Activated naive CD4-positive, alpha-beta T cell treated with anti-CD3 and anti-CD28 coated beads, Interleukin-2, amount 50 U/mL, for 24 hours (primary cell): ENCODE measurements at regions not wholly inside any gene's neighbourhood (a gene's known extent, or its start where the extent isn't known, plus 50 kb on each side); places are given as distances from the start of the nearest gene placed in this dataset.

Experiments used
- H3K27ac Mint-ChIP-seq: one replicate; pipeline ENCODE4 v1.8.0; 2021; ENCODE audit warnings: mild to moderate bottlenecking, mixed read lengths
- H3K27me3 Mint-ChIP-seq: one replicate; pipeline ENCODE4 v1.8.0; 2021; ENCODE audit warnings: mixed read lengths
- H3K36me3 Mint-ChIP-seq: one replicate; pipeline ENCODE4 v1.8.0; 2021; ENCODE audit warnings: mixed read lengths
- H3K4me1 Mint-ChIP-seq: one replicate; pipeline ENCODE4 v1.8.0; 2021; ENCODE audit warnings: mixed read lengths
- H3K4me3 Mint-ChIP-seq: one replicate; pipeline ENCODE4 v1.8.0; 2021; ENCODE audit warnings: mild to moderate bottlenecking, mixed read lengths
- H3K9me3 Mint-ChIP-seq: one replicate; pipeline ENCODE4 v1.8.0; 2021; ENCODE audit warnings: mixed read lengths

GRCh38 chr3:72255191-72255590, 470.2 kb upstream of the PROK2 start:
- no peaks in the 10 kb centered on the region for H3K9me3 Mint-ChIP-seq

GRCh38 chr3:72254483-72254882, 469.5 kb upstream of the PROK2 start:
- Mint-ChIP-seq H3K4me3 (no peak overlapping the region), H3K27me3 (no peaks in the 10 kb centered on the region), H3K9me3 (no peaks in the 10 kb centered on the region), H3K36me3 (peaks cover 4% of the 10 kb centered on the region), H3K27ac (no peak overlapping the region), H3K4me1 (peaks cover 36% of the 10 kb centered on the region)

More at GRCh38 chr3:72255191-72255590, 470.2 kb upstream of the PROK2 start:
- Mint-ChIP-seq H3K27ac (no peak overlapping the region), H3K36me3 (peaks cover 4% of the 10 kb centered on the region), H3K4me1 (peaks cover 43% of the 10 kb centered on the region), H3K4me3 (no peak overlapping the region), H3K27me3 (no peaks in the 10 kb centered on the region)

- Mint-ChIP-seq H3K4me3 (no peak overlapping the region), H3K9me3 (no peaks in the 10 kb centered on the region), H3K36me3 (no peaks in the 10 kb centered on the region), H3K4me1 (peaks cover 1% of the 10 kb centered on the region), H3K27ac (no peak overlapping the region), H3K27me3 (no peaks in the 10 kb centered on the region)
Measured at GRCh38 chr3:72250725-72251124, 465.8 kb upstream of the PROK2 start.

GRCh38 chr3:72248869-72249268, 463.9 kb upstream of the PROK2 start:
- H3K4me3 Mint-ChIP-seq, result no peak overlapping the region
- no peak overlapping the region for H3K27ac Mint-ChIP-seq
- H3K9me3 Mint-ChIP-seq, result no peaks in the 10 kb centered on the region
- no peaks in the 10 kb centered on the region for H3K4me1 Mint-ChIP-seq
- H3K36me3 Mint-ChIP-seq, result no peaks in the 10 kb centered on the region
- H3K27me3 Mint-ChIP-seq, result no peaks in the 10 kb centered on the region

GRCh38 chr3:72248389-72248761, 463.4 kb upstream of the PROK2 start:
- H3K4me3 Mint-ChIP-seq, result no peak overlapping the region
- no peaks in the 10 kb centered on the region for H3K4me1 Mint-ChIP-seq
- H3K27me3 Mint-ChIP-seq, result no peaks in the 10 kb centered on the region
- no peak overlapping the region for H3K27ac Mint-ChIP-seq
- no peaks in the 10 kb centered on the region for H3K9me3 Mint-ChIP-seq
- no peaks in the 10 kb centered on the region for H3K36me3 Mint-ChIP-seq

- no peak overlapping the region for H3K27ac Mint-ChIP-seq
- H3K4me1 Mint-ChIP-seq, result no peaks in the 10 kb centered on the region
- H3K4me3 Mint-ChIP-seq, result no peak overlapping the region
- H3K9me3 Mint-ChIP-seq, result no peaks in the 10 kb centered on the region
- H3K36me3 Mint-ChIP-seq, result no peaks in the 10 kb centered on the region
- no peaks in the 10 kb centered on the region for H3K27me3 Mint-ChIP-seq
Measured at GRCh38 chr3:72247645-72248388, 462.9 kb upstream of the PROK2 start.

- H3K27ac Mint-ChIP-seq, result no peak overlapping the region
- H3K9me3 Mint-ChIP-seq, result no peaks in the 10 kb centered on the region
- H3K4me3 Mint-ChIP-seq, result no peak overlapping the region
- H3K27me3 Mint-ChIP-seq, result no peaks in the 10 kb centered on the region
- no peaks in the 10 kb centered on the region for H3K4me1 Mint-ChIP-seq
- H3K36me3 Mint-ChIP-seq, result no peaks in the 10 kb centered on the region
Measured at GRCh38 chr3:72247126-72247525, 462.2 kb upstream of the PROK2 start.

- no peaks in the 10 kb centered on the region for H3K36me3 Mint-ChIP-seq
- no peaks in the 10 kb centered on the region for H3K27me3 Mint-ChIP-seq
- H3K9me3 Mint-ChIP-seq, result no peaks in the 10 kb centered on the region
- no peak overlapping the region for H3K4me3 Mint-ChIP-seq
- H3K4me1 Mint-ChIP-seq, result peaks cover 2% of the 10 kb centered on the region
- no peak overlapping the region for H3K27ac Mint-ChIP-seq
Measured at GRCh38 chr3:72246685-72247084, 461.7 kb upstream of the PROK2 start.

GRCh38 chr3:72245183-72245811, 460.3 kb upstream of the PROK2 start:
- no peak overlapping the region for H3K27ac Mint-ChIP-seq

GRCh38 chr3:72244396-72244795, 459.4 kb upstream of the PROK2 start:
- Mint-ChIP-seq H3K4me3 (no peak overlapping the region), H3K9me3 (no peaks in the 10 kb centered on the region), H3K36me3 (no peaks in the 10 kb centered on the region), H3K4me1 (peaks cover 4% of the 10 kb centered on the region), H3K27me3 (no peaks in the 10 kb centered on the region), H3K27ac (no peak overlapping the region)

More at GRCh38 chr3:72245183-72245811, 460.3 kb upstream of the PROK2 start:
- H3K36me3 Mint-ChIP-seq, result no peaks in the 10 kb centered on the region
- no peaks in the 10 kb centered on the region for H3K27me3 Mint-ChIP-seq
- peaks cover 4% of the 10 kb centered on the region for H3K4me1 Mint-ChIP-seq
- no peak overlapping the region for H3K4me3 Mint-ChIP-seq
- no peaks in the 10 kb centered on the region for H3K9me3 Mint-ChIP-seq

- Mint-ChIP-seq H3K4me1 (peaks cover 4% of the 10 kb centered on the region), H3K36me3 (no peaks in the 10 kb centered on the region), H3K27me3 (no peaks in the 10 kb centered on the region), H3K4me3 (no peak overlapping the region), H3K27ac (no peak overlapping the region), H3K9me3 (no peaks in the 10 kb centered on the region)
Measured at GRCh38 chr3:72242326-72242725, 457.4 kb upstream of the PROK2 start.

GRCh38 chr3:72241525-72241924, 456.6 kb upstream of the PROK2 start:
- Mint-ChIP-seq H3K36me3 (no peaks in the 10 kb centered on the region), H3K4me3 (no peak overlapping the region), H3K4me1 (peaks cover 4% of the 10 kb centered on the region), H3K9me3 (no peaks in the 10 kb centered on the region), H3K27me3 (no peaks in the 10 kb centered on the region), H3K27ac (no peak overlapping the region)

GRCh38 chr3:72240531-72240930, 455.6 kb upstream of the PROK2 start:
- Mint-ChIP-seq H3K4me3 (no peak overlapping the region), H3K9me3 (no peaks in the 10 kb centered on the region), H3K27ac (no peak overlapping the region), H3K27me3 (no peaks in the 10 kb centered on the region), H3K36me3 (no peaks in the 10 kb centered on the region), H3K4me1 (peaks cover 4% of the 10 kb centered on the region)

GRCh38 chr3:72238801-72239200, 453.9 kb upstream of the PROK2 start:
- H3K4me1 Mint-ChIP-seq, result peaks cover 4% of the 10 kb centered on the region
- H3K36me3 Mint-ChIP-seq, result no peaks in the 10 kb centered on the region
- H3K27ac Mint-ChIP-seq, result no peak overlapping the region
- H3K4me3 Mint-ChIP-seq, result no peak overlapping the region
- no peaks in the 10 kb centered on the region for H3K9me3 Mint-ChIP-seq
- no peaks in the 10 kb centered on the region for H3K27me3 Mint-ChIP-seq

- no peak overlapping the region for H3K4me3 Mint-ChIP-seq
- peaks cover 4% of the 10 kb centered on the region for H3K4me1 Mint-ChIP-seq
- no peaks in the 10 kb centered on the region for H3K36me3 Mint-ChIP-seq
- H3K9me3 Mint-ChIP-seq, result no peaks in the 10 kb centered on the region
- H3K27me3 Mint-ChIP-seq, result no peaks in the 10 kb centered on the region
- H3K27ac Mint-ChIP-seq, result no peak overlapping the region
Measured at GRCh38 chr3:72238010-72238691, 453.2 kb upstream of the PROK2 start.

GRCh38 chr3:72237679-72238009, 452.7 kb upstream of the PROK2 start:
- Mint-ChIP-seq H3K9me3 (no peaks in the 10 kb centered on the region), H3K27me3 (no peaks in the 10 kb centered on the region), H3K4me3 (no peak overlapping the region), H3K4me1 (peaks cover 4% of the 10 kb centered on the region), H3K27ac (no peak overlapping the region), H3K36me3 (no peaks in the 10 kb centered on the region)
